ENCODE measurements at regions not wholly inside any gene's neighbourhood (a gene's known extent, or its start where the extent isn't known, plus 50 kb on each side); places are given as distances from the start of the nearest gene placed in this dataset.

DNA sequence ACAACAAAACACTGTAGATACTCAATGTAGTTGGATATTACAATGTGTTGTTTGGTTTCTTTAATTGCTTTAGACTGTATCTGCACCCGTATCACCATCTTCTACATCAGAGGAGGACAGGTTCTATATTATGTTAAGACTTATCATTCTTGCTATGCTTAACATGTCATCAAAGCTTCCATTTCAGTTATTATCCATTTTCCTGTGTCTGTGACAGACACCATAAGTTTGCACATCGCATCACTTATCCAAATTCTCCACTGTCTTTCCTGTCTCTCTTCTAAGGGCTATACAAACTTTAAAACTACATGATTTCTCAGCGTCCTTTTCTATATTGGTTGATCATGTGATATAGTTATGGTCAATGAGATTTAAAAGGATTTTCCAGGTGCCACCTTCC, 719.0 kb downstream of the TBC1D32 start:
- no peak for DNase-seq

DNA sequence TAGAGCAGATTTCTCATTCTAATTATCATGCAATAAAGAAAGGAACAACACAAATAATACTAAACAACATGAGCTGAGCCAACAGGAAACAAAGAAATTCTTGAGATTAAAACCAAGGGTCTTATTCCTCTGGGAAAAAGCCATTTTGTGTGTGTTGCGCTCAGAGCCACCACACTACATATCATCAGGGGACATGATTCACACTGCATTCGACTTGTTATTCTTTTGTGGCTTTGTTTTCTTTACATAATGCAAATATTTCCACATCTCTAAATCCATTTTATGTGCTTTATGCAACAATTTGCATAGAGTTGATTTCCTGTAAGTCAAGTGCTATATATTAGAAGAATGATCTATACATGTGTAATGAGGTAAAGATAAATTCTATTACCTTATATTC, 719.6 kb downstream of the TBC1D32 start:
- no peak for DNase-seq

DNA sequence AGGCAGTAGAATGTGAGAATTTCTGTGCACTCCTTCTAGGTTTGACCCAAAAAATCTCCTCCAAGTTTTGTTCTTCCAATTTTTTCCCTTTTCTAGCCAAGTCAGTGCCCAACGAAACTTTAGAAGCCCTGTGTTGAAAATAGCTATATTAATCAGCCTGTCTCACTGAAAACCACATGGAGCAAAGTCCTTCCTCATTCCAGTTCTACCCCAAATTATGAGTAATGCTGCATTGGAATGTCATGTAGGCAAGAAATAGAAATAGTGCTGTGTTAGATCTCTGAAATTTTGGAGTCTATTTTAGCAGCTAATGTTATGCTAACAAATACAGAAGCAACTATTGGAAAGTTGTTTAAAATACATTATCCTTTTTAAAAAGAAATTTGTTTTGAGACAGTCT, 725.5 kb downstream of the TBC1D32 start:
- DNase-seq = no peak

DNA sequence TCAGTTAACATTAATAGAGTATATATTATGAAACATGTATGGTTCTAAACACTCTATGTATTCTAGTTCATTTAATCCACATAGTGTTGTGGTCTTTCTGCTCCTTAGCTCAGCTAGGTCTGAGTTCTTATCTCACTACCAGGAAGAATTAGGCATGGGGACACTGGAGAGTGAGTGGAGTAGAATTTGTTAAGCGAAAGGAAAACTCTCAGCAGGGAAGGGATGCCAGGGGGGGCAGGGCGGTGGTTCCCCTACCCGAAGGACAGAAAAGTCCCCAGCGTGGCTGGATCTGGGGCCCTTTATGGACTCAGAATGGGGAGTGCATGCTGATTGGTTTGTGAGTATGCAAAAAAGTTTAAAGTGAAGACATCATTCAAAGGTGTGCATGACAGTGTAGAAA, 727.5 kb downstream of the TBC1D32 start:
- DNase-seq = no peak

DNA sequence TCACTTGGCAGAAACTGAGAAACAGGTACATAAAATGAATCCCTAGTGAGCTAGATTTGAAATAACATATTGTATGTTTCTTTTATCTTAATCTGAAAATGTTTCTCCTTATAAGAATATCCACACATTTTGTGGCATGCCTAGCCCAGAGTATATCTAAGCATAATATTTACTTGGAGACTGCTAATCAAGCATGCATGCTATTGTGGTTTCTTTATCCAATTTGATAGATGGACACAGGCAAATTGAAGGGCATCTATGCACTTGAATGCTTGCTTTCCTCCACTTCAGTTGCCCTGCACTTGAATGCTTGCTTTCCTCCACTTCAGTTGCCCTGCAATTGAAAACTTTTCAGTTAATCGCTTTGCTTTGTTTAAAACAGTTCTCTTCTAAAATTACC, 729.8 kb downstream of the TBC1D32 start:
- no peak for DNase-seq

DNA sequence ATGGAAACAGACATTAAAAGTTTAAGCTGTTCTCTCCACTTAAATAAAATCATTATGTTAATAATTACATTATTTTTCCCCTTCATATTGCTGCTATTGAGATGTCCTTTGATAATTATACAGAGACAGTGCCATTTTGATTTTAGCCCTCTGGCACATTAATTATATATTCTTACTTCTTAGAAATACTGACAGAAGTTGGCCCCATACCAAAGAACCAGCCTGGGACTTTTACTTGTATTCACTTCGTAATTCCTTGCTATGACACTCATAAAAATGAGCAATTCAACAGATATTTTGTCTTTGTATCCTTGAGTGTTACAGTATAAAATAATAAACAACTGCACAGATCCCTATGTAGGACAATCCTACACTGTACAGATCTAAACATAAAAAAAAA, 743.7 kb downstream of the TBC1D32 start:
- DNase-seq = no peak

DNA sequence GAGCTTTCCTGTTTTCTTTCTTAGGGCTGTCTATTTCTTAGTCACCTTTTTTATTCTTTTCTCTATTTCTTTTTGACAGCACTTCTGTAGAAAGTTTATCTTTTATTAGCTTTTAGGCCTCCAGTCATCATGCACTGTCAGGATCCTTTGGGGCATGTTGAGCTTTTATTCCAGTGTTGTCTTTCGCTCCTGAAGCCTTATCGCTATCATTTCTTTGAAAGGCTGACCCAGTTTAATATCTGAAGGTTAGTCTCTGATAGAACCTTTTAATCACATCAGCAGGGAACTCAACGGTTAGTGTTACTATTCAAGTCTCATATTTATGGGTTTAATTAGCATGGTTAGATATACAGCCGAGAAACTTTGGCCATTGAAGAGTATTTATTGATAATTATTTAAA, 745.9 kb downstream of the TBC1D32 start:
- no peak for DNase-seq

DNA sequence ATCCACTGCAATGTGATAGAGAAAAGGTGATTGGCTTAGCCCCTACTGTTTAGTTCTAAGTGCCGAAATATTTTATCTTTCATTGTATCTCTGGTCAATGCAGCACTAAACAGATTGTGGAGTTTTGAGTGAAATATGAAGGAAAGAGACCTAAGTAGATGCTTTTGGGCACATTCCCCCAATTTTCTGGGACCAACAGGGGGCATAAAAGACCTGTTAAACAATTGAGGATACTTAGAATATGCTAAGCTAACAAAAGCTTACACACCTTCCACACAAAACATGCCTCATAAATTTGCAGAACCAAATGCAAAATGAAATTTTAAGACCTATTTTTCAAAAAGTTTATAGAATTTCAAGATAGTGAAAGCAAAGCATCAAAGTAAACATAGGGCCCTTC, 746.9 kb downstream of the TBC1D32 start:
- no peak for DNase-seq

DNA sequence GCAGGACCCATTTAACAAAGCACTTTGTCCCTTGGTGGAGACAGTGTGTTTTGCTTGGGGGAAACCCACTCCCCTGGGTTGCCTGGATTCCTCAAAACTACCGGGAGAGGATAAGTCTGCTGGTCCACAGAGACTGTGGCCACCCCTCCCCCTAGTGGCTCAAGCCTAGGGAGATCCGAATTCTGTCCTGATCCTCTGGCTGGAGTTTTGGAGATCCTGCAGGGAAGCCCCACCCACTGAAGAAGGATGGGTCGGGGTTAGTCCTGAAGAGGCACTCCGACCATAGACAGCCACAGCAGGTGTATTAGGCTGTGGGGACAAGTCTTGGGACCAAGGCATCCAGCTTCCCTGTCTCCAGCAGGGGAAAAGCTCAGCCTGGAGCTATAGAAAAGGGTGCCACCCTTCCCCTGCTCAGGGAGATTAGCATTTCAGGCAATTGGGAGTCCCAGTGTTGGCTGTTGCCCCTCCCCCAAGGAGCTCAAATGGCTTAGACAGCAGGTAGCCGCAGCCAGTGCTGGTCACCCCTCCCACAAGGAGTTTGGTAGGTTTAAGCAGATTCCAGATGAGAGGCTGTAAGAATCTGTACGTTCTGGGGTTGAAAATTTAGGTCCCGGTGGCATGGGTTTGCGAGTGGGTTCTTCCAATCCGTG, 750.0 kb downstream of the TBC1D32 start:
- DNase-seq = no peak

DNA sequence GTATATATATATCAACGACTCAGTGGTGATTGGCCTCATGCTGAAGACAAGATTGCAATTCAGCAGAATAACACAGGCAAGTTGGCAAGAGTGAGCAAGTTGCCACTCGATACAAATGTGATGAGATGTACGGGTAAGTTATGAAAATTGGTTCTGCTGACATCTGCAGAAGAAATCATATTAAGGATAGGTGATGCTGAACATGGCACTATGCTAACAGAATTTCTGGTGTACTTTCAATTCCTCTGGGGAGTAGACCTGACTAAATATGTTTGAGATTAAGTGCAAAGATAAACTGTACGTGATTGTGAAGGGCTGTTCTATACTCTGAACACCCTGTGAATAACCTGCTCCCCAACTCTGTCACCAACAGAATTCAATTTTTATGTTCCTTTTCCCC, 758.2 kb downstream of the TBC1D32 start:
- no peak for DNase-seq

DNA sequence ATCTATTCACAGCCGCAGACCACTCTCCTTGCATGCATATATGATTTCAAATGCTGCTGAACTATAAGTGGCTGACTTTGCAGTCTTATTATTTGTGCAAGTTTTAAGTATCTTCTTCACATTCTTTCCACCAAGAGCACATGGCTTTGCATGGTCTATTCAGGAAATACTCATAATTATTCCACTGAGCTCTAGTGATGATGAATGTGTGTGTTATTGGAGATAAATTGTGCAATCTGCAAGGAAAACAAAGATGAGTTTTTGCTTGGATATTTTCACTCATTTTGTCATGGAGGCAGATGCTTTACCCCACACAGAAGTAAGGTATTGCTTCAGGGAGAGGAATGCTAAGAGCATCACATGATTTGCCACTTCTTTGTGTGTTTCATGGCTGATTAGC, 764.6 kb downstream of the TBC1D32 start:
- no peak for DNase-seq

DNA sequence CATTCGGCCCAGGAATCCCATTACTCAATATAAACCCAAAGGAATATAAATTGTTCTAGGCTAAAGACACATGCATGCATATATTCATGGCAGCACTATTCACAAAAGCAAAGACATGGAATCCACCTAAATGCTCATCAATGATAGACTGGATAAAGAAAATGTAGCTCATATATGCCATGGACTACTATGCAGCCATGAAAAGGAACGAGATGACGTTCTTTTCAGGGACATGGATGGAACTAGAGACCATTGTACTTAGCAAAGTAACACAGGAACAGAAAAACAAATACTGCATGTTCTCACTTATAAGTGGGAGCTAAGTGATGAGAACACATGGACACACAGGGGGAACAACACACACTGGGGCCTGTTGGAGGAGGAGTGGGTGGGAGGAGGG, 769.5 kb downstream of the TBC1D32 start:
- DNase-seq = no peak

DNA sequence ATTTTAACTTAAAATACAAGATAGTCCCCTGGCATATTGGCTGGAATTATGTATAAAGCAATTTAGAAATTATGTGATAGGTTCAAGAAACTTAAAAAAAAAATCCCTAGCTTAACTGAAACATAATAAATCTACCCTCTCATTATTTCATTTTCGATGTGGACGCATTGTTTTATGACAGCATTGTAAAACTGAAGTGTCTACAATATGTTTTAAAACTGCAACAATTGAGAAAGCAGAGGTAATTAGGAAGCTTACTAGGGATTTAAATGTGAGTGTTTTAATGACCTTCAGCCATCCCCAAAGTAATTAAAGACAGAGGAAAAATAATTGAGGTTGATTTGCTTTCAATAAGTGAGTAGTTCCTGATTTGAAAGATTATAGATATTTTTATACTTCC, 776.0 kb downstream of the TBC1D32 start:
- DNase-seq = no peak

DNA sequence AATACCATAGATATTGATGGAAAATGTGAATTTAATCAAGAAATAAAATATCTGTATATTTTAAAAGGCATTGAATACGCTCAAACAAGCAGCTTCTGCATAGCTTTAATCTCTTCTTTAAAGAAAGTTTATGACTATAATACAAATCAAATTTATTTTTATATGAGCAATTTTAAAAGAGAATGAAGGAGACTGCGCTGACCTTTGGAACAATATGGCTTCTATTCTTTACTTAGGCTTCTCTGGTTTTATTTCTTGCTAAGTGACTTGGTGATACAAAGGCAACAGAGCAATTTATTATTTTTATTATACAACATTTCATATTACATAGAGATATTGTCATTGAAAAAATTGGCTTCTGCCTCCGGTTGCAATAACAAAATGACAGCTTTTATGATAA, 776.7 kb downstream of the TBC1D32 start:
- no peak for DNase-seq

DNA sequence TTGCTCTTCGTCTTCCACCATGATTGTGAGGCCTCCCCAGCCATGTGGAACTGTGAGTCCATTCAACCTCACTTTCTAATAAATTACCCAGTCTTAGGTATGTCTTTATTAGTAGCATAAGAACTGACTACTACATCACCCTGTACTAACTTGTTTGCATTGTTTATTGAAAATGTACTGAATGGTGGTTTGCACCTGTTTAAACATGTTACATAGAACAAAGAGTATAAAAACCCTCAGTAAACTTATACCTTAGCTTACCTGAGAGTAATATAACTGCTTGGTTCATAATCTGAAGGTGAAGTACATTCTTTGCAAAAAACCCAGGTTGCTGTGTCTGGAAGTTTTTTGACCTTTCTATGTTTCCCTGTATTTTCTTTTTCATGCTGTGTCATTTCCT, 777.8 kb downstream of the TBC1D32 start:
- no peak for DNase-seq

DNA sequence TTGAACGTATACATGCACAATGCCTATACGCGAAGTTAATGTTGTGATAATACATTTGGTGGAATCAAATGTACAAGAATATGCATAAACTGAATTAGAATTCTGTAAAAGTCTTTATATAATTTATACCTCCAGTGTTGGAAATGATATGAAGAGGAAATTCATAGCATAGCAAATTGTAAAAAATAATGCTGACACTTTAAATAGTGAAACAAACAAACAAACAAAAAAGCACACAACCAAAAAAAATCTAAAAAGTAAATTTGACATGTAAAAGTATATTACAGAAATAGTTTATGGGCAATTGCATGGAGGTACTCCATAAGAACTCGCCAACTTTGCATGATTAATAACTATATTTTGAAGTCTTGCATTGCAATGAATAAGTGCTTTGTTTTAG, 780.9 kb downstream of the TBC1D32 start:
- no peak for DNase-seq

DNA sequence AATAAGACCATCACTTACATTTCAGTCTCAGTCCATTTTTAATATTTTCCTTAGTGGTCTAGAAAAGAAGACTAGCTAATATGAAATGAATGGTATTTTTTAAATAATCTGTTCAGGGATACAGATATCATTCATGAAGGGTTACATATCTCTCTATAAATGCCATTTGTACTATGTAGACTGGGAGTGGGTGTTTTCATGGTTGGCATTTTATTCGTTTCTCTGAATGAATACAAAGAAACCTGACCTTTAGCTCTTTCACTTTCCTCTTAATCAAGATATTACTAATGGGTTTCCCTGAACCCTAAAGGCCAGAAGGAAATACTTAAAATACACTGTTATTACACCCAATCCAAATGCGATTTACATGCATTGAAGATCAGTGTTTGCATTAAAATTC, 788.9 kb downstream of the TBC1D32 start:
- no peak for DNase-seq

DNA sequence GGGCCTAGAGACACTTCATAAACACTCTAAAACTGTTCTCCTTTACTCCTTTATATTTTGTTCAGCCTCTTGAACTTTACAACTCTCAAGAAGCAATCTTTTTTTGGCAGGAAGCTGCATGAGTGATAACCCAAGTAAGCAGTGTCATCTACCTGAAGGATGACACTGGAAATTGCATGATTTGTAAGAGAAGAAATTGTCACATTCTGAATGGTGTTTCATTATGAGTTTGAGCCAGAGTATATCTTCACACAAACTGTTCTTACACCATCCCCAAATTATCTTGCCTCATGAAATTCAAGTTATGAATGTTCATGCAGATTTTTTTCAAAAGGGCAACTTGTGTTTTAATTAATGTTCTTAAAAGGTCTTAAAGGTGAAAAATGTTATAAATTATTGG, 799.3 kb downstream of the TBC1D32 start:
- DNase-seq = no peak

DNA sequence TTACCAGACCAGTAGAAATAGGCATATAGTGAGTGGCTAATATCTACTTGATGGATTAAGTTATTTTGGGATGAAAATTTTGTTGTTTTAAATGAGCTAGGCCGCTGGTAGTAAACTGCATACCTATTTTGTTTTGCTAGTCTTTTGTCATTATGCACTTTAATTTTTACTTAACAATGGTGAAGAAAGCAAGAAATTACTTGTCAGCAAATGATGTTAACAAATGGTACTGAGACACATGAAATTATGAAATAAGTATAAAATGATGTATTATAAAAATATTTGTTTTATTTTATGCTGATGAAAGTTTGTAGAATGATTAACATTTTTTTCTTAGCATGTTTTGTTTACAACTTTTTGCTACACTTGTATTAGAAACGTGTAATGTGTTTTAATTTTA, 807.7 kb downstream of the TBC1D32 start:
- DNase-seq = no peak

DNA sequence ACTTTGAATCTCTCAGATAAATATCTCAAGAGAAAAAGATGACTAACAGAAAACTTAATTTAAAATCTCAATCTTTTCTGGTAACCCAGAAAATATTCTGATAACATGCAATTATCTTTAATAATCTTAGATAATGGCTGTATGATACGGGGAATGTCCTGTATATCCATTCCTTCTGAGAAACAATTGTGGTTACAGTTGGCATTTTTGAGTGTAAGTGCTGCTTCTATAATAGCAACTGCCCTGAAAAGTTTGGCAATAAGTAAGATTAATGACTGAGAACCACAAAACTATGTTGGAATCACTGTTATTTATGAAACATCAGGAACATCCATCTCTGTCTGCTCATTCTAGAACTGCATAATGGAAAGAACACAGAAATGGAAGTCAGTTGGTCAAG, 819.7 kb downstream of the TBC1D32 start:
- DNase-seq = no peak

DNA sequence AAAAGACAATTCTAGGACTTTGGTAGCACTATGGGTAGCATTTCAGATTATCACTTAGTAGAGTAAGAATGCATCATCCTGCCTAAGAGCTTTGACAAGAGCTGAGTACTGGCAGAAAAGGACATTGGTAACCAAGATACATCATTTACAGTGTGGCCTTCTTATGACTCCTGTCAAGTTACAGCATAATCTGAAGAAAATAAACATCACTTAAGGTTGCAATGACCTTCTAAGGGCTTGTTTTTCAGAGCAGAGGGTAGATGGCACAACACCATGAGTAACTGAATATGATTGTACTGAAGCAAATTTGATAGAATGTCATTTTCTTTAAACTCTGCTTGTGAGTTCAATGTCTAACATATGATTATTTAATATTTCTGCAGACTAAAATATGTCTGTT, 822.6 kb downstream of the TBC1D32 start:
- DNase-seq = no peak

DNA sequence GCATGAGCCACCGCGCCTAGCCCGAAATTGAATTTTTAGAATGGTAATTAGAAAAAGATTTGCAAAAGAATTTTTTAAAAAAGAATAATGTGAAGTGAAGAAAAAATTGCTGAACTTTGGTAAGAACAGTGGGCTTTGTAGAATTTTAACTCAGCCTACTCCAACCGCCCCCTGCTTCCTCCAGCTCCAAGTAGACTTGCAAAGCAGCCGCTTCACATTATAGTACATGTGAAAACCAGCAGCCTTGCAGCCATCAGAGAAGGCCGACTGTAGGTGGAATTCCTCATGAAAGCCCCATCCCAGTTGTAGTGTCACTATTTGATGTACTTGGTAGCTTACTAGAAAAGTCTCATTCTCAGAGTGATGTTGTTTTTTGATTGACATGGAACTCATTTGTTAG, 835.6 kb downstream of the TBC1D32 start:
- no peak for DNase-seq

DNA sequence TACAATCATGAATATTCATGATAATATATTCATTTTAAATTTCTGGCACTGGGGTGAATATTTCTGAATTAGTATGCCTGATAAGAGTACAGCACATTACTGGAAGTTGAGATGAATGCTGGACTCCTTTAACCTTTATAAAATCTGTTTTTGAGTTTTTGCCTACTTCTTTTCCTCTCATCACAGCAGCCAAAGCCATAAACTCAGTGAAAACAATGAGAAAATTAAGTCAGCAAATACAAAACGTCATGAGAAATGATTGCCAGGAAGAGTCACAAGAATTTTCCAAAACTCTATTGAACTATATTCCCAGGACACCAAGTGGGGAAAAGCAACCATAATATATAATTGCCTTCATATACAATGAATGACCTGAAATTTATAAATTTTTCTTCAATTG, 837.6 kb downstream of the TBC1D32 start:
- no peak for DNase-seq

DNA sequence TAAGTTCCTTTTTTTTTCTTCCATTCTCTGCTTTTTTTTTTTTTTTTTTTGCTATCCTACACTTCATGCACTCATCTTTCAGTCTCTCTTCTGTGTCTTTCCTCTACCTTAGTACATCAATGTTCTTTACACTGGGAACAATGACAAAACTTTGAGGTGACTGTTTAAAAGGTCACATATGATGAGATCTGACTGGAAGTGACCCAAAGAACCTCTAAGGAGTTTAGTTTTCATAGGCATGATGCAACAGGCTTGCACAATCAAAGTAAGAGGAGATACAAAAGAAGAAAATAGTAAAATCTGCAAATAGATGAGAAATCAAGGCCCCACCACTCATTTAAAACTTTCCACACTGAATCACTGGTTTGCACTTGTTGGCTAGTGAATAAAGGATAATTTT, 840.8 kb downstream of the TBC1D32 start:
- DNase-seq = no peak

DNA sequence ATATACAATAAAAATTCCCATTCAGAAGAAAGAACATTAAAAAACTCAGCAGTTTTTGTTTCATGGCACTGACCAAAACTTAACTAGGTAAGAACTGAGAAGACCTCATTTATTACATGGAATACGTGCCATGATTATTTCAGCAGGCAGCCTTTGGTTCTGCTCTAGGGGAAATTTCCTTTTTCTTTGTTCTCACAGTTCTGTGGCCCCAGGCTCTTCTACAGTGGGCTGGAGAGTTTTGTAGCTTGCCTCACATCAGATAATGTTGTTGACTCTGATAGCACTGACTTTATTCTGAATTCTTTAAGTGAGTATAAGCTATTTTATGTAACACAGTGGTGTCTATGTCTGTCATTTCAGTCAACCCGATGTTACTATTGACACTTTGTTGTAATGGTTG, 844.3 kb downstream of the TBC1D32 start:
- no peak for DNase-seq

DNA sequence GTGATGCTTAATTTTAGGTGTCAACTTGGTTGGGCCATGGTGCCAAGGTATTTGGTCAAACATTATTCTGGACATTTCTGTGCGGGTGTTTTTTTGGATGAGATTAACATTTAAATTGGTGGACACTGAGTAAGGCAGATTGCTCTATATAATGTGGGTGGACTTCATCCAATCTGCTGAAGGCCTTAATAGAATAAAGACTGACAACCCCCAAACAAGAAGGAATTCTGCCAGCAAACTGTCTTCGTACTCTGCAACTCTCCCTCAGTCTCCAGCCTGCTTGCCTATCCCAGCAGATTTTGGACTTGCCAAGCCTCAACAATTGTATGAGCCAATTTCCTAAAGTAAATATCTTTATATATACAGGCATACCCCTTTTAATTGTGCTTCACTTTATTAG, 850.1 kb downstream of the TBC1D32 start:
- DNase-seq = no peak
